ENCODE measurements at regions not wholly inside any gene's neighbourhood (a gene's known extent, or its start where the extent isn't known, plus 50 kb on each side); places are given as distances from the start of the nearest gene placed in this dataset.

DNA sequence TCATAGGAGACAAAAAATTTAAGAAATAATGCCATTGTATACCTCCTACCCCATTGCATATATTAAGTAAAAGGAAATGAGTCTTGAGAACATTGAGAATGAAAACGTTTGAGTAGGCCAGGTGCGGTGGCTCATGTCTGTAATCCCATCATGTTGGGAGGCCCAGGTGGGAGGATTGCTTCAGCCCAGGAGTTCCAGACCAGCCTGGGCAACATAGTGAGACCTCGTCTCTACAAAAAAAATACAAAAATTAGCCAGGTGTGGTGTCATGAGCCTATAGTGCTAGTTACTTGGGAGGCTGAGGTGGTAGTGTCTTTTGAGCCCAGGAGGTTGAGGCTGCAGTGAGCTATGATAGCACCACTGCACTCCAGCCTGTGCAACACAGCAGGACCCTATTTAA lies 107.7 kb upstream of the MGAT5 start:
- FAIRE-seq (no peak), DNase-seq (ENCODE audit: low spot score in 2 of 2) (no peak)

DNA sequence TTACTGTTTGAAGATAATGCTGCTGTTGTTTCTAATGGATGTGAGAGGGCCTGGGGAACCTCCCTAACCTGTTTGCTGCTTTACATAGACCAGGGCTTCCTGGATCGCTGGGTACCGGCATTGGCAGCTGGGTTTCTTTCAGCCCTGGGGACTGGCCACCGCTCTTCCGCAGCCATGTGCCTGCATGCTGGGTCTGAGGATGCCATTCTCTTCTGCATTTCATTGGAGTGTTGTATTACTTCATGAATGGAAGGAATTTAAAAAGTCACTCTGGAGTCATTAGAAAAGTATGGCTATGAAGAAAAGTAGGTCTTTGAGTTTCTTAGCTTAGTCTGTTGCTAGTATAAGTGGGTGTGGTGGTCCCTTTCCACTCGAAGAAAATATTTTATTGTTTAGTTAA lies 107.3 kb upstream of the MGAT5 start:
- FAIRE-seq (no peak), DNase-seq (ENCODE audit: low spot score in 2 of 2) (no peak)

DNA sequence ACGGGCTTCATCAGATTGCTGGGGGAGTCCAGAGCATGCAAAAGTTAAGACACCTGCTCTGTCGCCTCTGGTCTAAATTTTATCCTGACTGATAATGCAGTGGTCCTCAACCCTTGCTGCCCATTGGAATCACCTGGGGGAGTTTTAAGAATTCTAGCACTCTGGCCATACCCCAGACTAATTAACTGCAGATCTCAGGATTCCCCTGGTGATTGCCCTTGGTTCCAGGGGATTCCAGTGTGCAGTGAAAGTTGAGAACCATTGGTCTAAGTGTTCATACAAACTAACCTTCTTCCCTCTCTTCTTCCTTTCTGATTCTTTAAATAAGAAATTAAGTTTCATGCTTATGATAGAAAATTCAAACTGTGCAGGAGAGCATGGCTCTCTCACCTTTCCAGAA lies 105.7 kb upstream of the MGAT5 start:
- no peak for DNase-seq (ENCODE audit: low spot score in 2 of 2)
- no peak for FAIRE-seq

DNA sequence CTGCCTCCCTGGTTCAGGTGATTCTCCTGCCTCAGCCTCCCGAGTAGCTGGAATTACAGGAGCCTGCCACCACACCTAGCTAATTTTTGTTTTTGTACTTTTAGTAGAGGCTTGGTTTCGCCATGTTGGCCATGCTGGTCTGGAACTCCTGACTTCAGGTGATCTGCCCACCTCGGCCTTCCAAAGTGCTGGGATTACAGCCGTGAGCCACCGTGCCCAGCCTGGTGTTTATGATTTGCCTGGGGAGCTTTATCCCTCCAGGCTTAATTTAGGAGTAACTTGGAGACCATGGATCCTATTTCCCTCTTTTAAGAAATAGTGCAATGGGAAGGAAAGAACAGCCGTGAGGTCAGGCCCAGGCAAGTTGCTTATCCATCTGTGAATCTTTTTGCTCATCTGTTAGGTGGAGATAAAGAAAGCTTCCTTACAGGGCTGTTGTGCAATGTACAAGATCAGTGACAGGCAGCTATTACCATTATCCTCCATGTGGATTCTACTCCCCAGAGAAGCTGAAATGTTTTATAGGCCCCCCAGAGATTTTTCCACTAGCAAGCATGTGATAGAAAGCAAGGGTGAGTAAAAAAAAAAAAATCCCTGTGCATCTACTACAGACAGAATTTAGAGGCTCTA lies 104.9 kb upstream of the MGAT5 start:
- no peak for DNase-seq (ENCODE audit: low spot score in 2 of 2)
- no peak for FAIRE-seq

DNA sequence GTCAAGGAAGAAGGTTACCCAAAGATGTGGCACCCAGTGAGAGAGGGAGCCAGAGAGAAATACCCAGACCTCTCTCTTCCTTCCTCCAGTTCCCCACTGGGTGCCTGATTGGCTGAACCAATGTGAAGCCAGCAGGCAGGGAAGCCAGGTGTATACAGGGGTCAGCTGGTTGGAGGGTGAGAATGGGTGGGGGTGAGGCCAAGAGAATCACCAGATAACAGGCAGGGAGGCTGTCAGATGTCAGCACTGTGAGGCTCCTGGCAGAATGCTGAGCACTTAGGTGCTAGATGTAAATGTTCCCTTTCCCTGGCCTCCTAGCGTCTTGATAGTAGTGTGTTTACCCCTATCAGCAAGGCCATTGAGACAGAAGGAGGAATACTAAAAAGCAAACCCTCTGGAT lies 104.0 kb upstream of the MGAT5 start:
- FAIRE-seq (no peak), DNase-seq (ENCODE audit: low spot score in 2 of 2) (no peak)

DNA sequence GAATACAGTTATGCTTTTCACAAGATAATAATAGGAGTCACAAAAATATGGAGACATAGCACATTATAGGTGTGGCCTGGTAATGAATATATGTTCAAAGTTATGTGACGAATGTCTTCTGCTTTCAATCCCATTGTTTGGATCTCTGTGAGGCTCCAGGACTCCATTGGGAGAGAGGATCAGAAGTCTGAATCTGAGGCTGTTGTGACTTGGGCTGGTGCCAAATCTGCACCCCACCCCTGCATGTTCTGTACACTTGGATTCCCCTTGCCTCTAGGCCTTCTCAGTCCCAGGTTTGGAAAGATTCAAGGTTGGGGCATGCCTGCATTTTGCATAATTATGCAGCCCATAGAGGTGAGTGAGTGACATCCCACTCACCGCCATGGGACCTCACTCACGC lies 103.1 kb upstream of the MGAT5 start:
- FAIRE-seq = no peak
- DNase-seq (ENCODE audit: low spot score in 2 of 2) = no peak

DNA sequence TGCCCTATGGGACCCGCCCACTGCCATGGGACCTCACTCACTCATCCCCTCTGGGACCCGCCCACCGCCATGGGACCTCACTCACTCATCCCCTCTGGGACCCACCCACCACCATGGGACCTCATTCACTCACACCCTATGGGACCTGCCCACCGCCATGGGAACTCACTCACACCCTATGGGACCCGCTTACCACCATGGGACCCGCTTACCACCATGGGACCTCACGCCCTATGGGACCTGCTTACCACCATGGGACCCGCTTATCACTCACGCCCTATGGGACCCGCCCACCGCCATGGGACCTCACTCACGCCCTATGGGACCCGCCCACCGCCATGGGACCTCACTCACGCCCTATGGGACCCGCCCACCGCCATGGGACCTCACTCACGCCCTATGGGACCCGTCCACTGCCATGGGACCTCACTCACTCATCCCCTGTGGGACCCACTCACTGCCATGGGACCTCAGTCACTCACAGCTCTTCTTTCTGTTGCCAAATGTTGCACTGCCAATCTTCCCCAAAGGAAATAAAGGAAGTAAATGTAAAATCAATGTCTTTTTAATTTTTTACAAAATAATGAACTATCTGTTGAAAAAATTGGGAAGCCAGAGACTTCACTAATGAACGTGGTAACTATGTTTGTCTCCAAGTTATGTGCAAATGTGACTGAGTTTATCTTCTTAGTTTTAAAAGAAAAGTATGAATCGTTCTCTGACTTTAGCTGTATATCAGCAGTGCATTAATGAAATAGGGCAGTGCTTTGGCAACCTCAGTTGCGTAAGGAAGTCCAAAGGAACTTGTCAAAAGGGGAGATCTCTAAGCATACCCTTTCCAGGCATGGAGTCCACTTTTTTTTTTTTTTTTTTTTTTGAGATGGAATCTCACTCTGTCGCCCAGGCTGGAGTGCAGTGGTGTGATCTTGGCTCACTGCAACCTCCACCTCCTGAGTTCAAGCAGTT lies 101.5 kb upstream of the MGAT5 start:
- FAIRE-seq (no peak), DNase-seq (ENCODE audit: low spot score in 2 of 2) (no peak)

DNA sequence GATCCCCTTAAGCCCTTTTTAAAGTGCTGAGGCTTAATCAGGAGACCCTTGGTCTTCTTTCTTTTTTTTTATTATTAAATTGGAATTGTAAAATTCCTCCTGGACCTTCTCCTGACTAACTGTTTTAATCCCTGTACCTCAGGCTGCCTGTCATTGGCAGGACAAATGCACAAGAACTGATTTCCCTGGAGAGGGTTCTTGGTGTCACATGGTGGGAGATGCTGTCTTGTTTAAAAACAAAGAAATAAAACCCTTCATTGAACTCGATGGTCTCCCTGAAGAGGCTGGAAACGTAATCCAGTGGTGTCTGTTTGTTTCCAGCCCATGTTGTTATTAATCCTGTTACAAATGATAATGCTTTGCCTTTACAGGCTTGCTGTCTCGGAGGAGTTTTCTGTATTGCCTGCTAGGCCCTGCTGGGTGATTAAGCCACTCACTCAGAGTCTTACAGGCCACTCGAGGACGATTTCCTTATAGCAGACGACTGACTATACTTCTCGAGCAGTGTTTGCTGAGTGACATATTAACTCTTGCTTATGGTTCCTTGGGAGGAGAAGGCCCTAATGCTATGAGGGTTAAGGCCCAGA lies 100.5 kb upstream of the MGAT5 start:
- DNase-seq (ENCODE audit: low spot score in 2 of 2) (no peak), FAIRE-seq (no peak)

DNA sequence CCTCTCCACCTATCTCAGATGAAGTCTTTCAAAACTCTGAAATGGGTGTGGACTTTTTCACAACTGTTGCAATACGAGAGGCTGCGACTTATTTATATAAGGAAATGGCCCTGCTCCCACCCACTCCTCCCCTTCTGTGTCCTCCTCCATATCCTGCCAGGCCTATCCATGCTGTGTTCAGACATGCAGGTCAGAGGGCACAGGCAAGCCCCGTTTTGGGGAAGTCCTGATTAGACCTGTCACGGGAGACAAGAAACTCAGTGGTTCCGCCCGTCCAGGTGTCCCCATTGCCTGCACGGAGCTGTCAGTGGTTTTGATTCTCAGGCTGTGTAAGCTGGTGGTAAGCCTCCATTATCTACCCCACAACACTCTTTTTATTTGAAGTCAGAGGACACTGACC lies 99.6 kb upstream of the MGAT5 start:
- FAIRE-seq (no peak), DNase-seq (ENCODE audit: low spot score in 2 of 2) (no peak)

DNA sequence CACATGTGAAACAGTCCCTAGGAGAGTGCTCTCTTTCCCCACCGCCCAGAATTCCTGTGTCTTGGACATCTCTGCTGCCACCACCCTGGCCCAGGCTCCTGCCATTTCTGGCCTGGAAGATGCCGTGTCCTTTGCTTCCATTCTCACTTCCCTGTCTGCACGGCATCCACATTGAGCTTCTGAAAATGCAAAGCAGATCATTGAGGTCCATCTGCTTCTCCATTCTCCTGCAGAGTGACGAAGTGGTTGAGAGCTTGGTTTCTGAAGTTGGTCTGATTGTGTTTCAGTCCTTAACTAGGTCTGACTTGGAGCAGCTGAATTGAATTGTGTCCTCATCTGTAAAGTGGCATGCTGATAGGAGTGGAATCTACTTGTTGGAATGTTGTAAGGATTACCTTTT lies 98.7 kb upstream of the MGAT5 start:
- DNase-seq (ENCODE audit: low spot score in 2 of 2) (no peak), FAIRE-seq (no peak)

DNA sequence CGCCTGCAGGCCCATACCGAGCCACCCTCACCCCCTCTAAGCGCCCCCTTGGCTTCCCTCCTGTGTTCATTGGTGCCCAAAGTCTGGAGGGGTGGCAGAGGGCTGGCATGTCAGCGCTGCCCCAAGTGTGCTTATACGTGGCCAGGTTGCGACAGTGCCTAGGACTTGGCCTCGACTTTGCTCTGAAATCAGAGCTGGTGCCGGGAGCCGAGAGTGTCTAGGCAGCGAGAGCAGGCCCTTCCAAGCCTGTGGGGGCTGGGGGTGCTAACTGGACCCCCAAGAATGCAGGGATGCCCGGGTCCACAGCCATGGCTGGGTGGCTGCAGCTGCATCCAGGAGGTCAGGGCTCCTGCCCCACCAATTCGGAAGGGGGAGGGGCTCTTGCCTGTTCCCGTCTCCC lies 95.6 kb upstream of the MGAT5 start:
- no peak for FAIRE-seq
- DNase-seq (ENCODE audit: low spot score in 2 of 2) = no peak

DNA sequence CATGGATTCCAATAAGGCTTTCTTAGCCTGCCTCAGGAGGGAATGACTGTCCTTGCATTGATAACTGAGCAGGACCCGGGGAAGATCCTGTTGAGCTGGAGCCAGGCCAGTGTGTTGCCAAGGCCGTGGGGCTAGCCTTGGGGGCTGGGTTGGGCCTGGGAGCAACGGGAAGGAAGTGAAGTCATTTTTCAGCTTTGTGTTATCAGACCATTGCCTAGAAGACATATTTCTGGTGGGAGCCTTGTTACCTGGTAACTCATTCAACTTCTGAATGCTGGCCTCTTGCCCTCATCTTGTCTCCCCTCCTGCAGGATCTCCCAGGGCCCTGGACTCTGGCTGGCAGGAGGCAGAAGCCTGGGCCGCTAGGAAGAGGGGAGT lies 92.7 kb upstream of the MGAT5 start:
- no peak for FAIRE-seq
- no peak for DNase-seq (ENCODE audit: low spot score in 2 of 2)

DNA sequence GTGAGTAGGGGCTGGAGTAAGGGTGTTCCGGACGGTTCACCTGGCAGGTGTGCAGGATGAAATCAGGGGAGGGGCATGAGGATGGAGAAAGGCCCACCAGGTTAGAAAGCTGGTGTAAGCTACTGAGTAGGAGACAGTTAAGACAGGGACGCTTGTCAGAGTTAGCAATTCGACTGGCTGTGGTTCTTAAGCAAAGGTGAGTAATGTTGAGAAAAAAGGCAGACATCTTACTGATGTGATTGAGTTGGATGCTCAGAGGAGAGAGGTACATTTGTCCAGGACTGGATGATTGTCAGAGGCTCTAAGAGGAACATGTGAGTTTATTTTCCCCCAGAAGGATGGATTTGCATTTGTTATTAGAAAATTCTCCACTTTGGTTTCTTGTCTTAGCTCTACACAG lies 90.5 kb upstream of the MGAT5 start:
- DNase-seq (ENCODE audit: low spot score in 2 of 2) = no peak
- FAIRE-seq = no peak

DNA sequence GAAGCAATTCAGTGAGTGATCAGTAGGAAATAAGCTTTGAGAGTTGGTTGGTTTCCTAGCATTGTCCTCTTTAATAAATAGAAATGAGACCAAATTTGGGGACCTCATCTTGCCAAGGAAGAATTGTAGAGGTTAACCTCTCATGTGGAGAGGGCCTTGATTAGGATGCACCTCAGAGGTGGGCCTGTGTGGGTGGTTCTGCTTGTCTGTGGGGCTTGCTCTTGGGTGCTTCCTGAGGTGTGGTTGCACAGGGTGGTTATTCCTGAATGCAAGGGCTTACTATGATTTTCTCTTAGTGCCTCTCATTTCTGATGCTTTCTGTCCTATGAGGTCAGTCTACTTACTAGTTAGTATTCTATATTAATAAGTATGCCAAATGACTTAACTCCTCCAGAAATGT lies 89.6 kb upstream of the MGAT5 start:
- FAIRE-seq (no peak), DNase-seq (ENCODE audit: low spot score in 2 of 2) (no peak)

DNA sequence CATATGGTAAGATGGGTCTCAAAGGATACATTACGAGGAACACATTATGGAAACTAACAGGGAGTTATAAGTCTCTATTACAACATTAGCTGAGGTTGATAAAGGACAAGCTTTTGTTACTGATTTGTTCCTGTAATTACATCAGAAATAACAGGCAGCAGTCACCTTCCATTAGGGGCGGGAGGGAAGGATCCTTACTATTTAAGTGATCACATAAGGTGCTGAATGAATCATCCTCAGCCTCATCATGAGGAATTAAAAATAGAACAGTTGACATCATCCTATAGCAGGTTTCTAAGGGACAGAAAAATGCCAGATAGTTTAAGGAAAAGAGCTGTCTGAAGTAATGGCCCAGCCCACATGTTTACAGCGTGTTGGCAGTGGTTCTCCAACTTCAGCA lies 86.9 kb upstream of the MGAT5 start:
- DNase-seq (ENCODE audit: low spot score in 2 of 2) = no peak
- no peak for FAIRE-seq

DNA sequence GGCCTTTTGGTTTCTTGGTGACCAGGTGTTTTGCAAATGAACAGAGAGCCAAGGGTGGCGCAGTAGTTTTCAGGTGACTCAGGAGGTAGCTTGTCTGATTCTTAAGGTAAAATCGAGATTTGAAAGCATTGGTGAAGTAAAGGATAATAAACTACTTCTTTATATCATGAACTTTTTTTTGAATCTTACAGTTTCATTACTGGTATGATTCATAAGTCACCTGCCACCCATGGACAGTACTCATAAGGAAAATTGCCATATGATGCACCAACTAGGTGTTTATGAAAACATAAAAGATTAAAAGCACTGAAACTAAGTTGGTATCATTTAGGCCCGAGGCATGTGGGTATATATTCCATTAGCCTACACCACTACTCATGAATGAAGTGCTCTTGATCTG lies 84.1 kb upstream of the MGAT5 start:
- no peak for FAIRE-seq

DNA sequence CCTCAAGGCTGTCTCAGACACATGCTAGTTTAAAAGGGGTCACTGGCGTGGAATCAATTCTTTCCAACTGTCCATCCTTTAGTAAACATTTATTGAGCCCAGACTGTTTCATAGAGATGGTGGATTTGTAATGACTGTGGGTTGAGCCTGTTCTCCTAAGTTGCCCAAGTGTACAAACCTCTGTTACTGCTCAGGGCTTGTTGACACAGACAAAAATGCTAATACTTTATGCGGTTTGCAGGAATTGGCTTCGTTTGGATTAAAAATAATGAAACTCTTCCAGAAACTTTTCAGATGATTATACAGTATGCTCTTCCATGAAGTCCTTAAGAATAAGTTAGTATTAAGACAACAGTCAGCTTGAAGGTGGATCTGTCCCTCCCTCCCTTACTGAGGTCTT lies 83.6 kb upstream of the MGAT5 start:
- FAIRE-seq (no peak), DNase-seq (ENCODE audit: low spot score in 2 of 2) (no peak)

More for the DNA sequence above, 84.1 kb upstream of the MGAT5 start:
- DNase-seq (ENCODE audit: low spot score in 2 of 2) = no peak

DNA sequence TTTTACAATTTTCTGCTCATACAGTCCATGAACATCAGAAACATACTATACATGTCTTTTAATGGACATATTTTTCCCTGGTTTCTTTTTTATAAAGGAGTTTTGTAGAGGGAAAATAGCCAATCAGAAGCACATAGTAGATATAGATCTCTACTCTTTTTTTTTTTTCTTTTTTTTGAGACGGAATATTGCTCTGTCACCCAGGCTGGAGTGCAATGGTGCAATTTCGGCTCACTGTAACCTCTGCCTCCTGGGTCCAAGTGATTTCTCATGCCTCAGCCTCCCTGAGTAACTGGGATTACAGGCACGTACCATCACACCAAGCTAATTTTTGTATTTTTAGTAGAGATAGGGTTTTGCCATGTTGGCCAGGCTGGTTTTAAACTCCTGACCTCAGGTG lies 83.2 kb upstream of the MGAT5 start:
- no peak for FAIRE-seq
- no peak for DNase-seq (ENCODE audit: low spot score in 2 of 2)

DNA sequence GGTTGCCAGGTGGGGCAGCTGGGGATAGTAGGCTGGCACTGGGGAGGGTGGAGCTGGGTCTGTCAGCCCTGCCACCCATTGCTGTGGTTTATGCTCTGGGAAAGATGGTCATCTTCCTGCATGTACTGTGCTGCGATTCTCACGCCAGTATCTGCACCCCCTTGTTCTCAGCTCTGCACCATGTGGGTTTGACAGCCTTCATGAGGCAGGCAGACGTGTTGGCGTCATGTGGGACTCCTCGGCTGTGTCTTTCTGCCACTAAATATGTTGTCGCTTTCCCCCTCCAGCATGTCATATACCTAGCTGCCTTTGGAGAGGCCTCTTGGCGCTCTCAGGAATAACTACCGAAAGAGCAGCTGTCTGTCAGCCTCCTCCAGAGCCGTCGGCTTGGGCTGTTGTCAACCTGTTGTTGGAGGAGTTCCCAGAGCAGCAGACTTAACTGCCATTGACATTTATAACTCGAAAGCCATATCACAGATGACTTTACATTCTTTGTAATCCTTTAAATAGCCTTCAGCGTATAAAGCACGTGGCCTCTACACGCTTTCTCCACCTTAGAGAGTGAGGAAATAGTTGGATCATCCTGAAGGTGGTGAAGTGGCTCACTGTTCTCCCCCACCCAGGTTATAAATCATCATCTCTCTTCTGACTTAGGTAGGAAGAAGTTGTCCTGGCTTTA lies 80.4 kb upstream of the MGAT5 start:
- DNase-seq (ENCODE audit: low spot score in 2 of 2) (no peak), FAIRE-seq (no peak)

DNA sequence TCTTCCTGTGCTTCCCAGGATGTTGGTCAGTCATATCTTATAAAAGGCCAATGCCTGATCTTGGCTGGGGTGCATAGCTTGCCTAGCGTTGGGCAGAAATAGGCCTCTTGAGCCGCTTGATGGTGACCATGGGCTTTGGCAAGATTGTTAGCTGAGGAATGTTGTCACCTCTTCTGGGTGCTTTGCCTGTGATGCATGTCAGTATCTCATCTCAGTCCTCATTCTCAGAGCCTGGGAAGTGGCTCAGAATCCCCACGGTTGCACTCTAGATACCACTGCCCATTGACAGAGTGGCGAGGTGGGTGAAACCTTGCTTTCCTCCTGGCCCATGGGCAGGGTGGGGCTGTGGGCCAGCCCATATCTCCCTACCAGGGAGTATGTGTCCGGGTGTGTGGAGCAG lies 79.2 kb upstream of the MGAT5 start:
- FAIRE-seq (no peak), DNase-seq (ENCODE audit: low spot score in 2 of 2) (no peak)

DNA sequence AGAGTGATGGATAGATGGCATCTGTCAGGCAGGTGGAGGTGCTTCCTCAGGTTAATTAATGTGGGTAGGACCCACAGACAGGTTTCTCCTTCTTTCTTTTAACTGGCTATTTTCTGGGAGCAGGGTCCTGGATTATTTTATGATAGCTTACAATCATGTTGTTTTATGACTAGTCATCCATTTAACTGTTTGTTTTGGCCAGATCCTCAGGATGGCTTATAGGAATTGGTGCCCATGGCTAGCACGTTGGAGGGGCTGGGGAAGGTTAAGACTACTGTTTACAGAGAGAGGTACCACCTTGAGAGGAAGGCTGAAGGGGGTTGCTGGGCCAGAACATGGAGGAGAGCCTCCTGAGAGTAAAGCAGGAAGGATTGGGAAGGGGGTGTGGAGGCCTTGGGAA lies 78.0 kb upstream of the MGAT5 start:
- FAIRE-seq (no peak), DNase-seq (ENCODE audit: low spot score in 2 of 2) (no peak)

Data from frontal cortex (tissue), 3 donors.